ENCODE measurements at regions not wholly inside any gene's neighbourhood (a gene's known extent, or its start where the extent isn't known, plus 50 kb on each side); places are given as distances from the start of the nearest gene placed in this dataset.

DNA sequence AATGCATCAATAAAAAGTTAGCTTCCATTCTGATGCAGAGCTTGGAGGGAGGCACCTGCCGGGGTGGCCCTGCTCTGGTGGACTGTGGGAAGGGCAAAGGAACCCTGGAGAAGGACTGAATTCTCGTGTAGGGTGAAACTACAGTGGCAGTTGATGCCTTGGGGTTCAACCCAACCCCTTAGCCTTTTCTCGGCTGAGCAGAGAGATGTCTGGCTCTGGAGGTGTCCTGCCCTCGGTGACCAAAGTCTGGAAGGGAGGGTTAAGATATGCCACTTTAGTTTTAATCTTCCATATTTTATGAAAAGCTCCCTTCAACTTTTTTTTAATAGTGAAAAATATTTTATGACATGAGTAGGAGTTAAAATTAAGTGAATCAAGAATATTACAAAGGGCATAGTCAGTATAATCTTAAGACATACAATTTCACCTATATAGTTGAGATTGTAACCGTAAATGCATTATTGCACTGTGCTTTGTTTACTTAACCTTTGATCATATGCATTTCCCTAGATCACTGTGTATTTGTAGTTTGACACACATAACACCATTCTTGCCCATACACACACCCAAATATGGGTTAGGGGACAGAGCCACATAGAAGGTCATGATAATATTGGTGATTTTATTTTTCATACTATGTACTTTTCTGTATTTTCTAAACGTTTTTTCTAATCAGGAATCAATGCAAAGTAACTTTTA is 179.6 kb downstream of the MCHR2 start:
- Histone ChIP-seq H3K4me3 (no peak overlapping the region), H3K27me3 (no peaks in the 10 kb centered on the region), H3K4me1 (no peaks in the 10 kb centered on the region), H3K9me3 (no peaks in the 10 kb centered on the region), H3K36me3 (no peaks in the 10 kb centered on the region), H3K27ac (no peak overlapping the region)
- ATAC-seq (no peak), DNase-seq (no peak)
- TF ChIP-seq, protein P1, sequence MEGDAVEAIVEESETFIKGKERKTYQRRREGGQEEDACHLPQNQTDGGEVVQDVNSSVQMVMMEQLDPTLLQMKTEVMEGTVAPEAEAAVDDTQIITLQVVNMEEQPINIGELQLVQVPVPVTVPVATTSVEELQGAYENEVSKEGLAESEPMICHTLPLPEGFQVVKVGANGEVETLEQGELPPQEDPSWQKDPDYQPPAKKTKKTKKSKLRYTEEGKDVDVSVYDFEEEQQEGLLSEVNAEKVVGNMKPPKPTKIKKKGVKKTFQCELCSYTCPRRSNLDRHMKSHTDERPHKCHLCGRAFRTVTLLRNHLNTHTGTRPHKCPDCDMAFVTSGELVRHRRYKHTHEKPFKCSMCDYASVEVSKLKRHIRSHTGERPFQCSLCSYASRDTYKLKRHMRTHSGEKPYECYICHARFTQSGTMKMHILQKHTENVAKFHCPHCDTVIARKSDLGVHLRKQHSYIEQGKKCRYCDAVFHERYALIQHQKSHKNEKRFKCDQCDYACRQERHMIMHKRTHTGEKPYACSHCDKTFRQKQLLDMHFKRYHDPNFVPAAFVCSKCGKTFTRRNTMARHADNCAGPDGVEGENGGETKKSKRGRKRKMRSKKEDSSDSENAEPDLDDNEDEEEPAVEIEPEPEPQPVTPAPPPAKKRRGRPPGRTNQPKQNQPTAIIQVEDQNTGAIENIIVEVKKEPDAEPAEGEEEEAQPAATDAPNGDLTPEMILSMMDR (IDR thresholded peaks at IDR 0.05 in 4 of 5, conservative IDR thresholded peaks at IDR 0.05 in 1 of 5), result no peak
- no peak for TF ChIP-seq POLR2A (IDR thresholded peaks at IDR 0.05)
- in situ Hi-C loops (cut with MboI; ENCODE audit: low sequenced_read_pairs in 4 of 4) (no loop called here), intact Hi-C loops (cut with DNase I; ENCODE audit: low total_unique reads) (no loop called here)

DNA sequence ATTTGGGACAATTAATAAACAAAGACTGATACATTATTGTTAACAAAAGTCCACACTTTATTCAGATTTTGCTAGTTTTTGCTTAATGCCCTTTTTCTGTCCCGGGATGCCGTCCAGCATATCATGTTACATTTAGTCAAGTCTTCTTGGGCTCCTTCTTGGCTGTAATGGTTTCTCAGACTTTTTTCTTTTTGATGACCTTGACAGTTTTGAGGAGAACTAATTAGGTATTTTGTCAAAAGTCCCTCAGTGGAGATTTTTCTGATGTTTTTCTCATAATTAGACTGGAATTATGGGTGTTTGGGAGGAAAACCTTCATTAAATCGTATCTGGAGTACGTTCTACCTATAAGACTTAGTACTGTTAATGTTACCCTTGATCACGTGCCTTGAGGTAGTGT is 177.2 kb downstream of the MCHR2 start:
- TF ChIP-seq, protein P1 (IDR thresholded peaks at IDR 0.05 in 4 of 5, conservative IDR thresholded peaks at IDR 0.05 in 1 of 5), result no peak
- TF ChIP-seq POLR2A (IDR thresholded peaks at IDR 0.05), result no peak
- Histone ChIP-seq H3K27me3 (no peaks in the 10 kb centered on the region), H3K4me1 (no peaks in the 10 kb centered on the region), H3K36me3 (no peaks in the 10 kb centered on the region), H3K9me3 (no peaks in the 10 kb centered on the region), H3K4me3 (no peak overlapping the region), H3K27ac (no peak overlapping the region)
- intact Hi-C loops (cut with DNase I; ENCODE audit: low total_unique reads) (no loop called here), in situ Hi-C loops (cut with MboI; ENCODE audit: low sequenced_read_pairs in 4 of 4) (no loop called here)
- no peak for DNase-seq
- no peak for ATAC-seq

DNA sequence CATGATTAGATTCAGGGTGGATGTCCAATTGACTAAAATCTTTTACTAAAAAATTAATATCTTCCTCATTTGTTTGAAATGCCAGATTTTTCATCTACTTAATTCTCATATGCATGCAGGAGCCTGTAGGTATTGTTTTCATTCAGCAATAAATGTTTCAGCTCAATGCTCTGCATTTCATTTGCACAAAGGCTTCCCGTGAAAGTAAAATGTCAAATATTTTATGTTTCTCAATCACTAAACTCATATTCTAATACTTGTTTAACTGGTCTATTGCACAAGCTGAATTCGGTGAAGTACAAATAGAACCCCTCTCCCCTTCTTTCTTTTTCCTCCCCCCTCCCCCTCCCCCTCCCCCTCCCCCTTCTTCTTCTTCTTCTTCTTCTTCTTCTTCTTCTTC is 175.9 kb downstream of the MCHR2 start:
- DNase-seq, result no peak
- no peak for ATAC-seq
- intact Hi-C loops (cut with DNase I; ENCODE audit: low total_unique reads) (no loop called here), in situ Hi-C loops (cut with MboI; ENCODE audit: low sequenced_read_pairs in 4 of 4) (no loop called here)
- Histone ChIP-seq H3K9me3 (no peaks in the 10 kb centered on the region), H3K36me3 (no peaks in the 10 kb centered on the region), H3K4me1 (no peaks in the 10 kb centered on the region), H3K27ac (no peak overlapping the region), H3K27me3 (peaks cover 0 to 4% (median 4%) of the 10 kb centered on the region in 3 donors), H3K4me3 (no peak overlapping the region)
- no peak for TF ChIP-seq POLR2A (IDR thresholded peaks at IDR 0.05)
- TF ChIP-seq, protein P1 (IDR thresholded peaks at IDR 0.05 in 4 of 5, conservative IDR thresholded peaks at IDR 0.05 in 1 of 5), result no peak

DNA sequence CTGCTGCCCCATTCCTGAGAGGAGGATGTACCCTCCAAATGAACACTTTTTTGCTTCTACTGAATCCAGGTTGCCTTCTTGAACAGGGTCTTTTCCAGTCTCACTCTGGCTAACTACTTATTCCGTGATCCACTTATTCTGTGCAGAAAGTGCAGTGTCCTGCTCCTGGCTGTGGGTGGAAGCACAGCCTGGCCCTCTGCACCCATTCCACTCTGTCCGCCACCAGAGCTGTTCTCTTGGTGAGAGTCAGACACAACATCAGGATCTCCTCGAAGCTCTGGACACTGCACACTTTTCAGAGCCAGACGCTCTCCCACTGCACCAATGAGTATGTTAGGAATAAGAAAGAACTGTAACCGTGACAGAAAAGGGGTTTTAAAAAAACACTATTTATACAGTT is 174.2 kb downstream of the MCHR2 start:
- peaks cover 0 to 7% (median 5%) of the 10 kb centered on the region in 3 donors for H3K27me3 ChIP-seq
- ATAC-seq, result no peak
- H3K36me3 ChIP-seq, result no peaks in the 10 kb centered on the region
- DNase-seq, result no peak
- TF ChIP-seq POLR2A (IDR thresholded peaks at IDR 0.05), result no peak
- TF ChIP-seq, protein P1 (IDR thresholded peaks at IDR 0.05 in 4 of 5, conservative IDR thresholded peaks at IDR 0.05 in 1 of 5), result no peak
- H3K4me3 ChIP-seq, result no peak overlapping the region
- intact Hi-C loops (cut with DNase I; ENCODE audit: low total_unique reads), result loop anchor here (5.0 kb wide), 1 partner anchor 353 kb away; no protein-coding TSS in a partner anchor
- no peaks in the 10 kb centered on the region for H3K9me3 ChIP-seq
- in situ Hi-C loops (cut with MboI; ENCODE audit: low sequenced_read_pairs in 4 of 4), result no loop called here
- no peak overlapping the region for H3K27ac ChIP-seq
- no peaks in the 10 kb centered on the region for H3K4me1 ChIP-seq

- Histone ChIP-seq H3K9me3 (no peaks in the 10 kb centered on the region), H3K27ac (no peak overlapping the region), H3K4me1 (no peaks in the 10 kb centered on the region), H3K4me3 (no peak overlapping the region), H3K27me3 (peaks cover 0 to 7% (median 5%) of the 10 kb centered on the region in 3 donors), H3K36me3 (no peaks in the 10 kb centered on the region)
- no peak for DNase-seq
- no peak for TF ChIP-seq POLR2A (IDR thresholded peaks at IDR 0.05)
- TF ChIP-seq, protein P1 (IDR thresholded peaks at IDR 0.05 in 4 of 5, conservative IDR thresholded peaks at IDR 0.05 in 1 of 5), result no peak
- in situ Hi-C loops (cut with MboI; ENCODE audit: low sequenced_read_pairs in 4 of 4) (no loop called here), intact Hi-C loops (cut with DNase I; ENCODE audit: low total_unique reads) (loop anchor here (5.0 kb wide), 1 partner anchor 354 kb away; no protein-coding TSS in a partner anchor)
- ATAC-seq, result no peak
Observed at GRCh38 chr6:99821164-99821563, 172.9 kb downstream of the MCHR2 start.
